HEK293 (cell line): ENCODE measurements at regions not wholly inside any gene's neighbourhood (a gene's known extent, or its start where the extent isn't known, plus 50 kb on each side); places are given as distances from the start of the nearest gene placed in this dataset.

Experiments
- CTCF ChIA-PET: fragments of 350-600 bp; formaldehyde crosslinking; extraction: SDS; loops from one replicate; lab custom pipeline; 2021; ENCODE audit warnings: antibody characterized with exemption; lab: Yijun Ruan, JAX
- POLR2A ChIA-PET: fragments of 300-600 bp; formaldehyde crosslinking; extraction: SDS; loops from one replicate; lab custom pipeline; 2020; ENCODE audit warnings: antibody characterized with exemption, inconsistent platforms; lab: Yijun Ruan, JAX
- H3K27ac ChIP-seq: fragments of 200-500 bp; sonication (Bioruptor generic); 2 replicates; pipeline ENCODE4 v1.5.1; 2014; ENCODE audit warnings: low read depth, low read length, control low read depth, inconsistent platforms; ENCODE audit errors: extremely low read depth
- H3K36me3 ChIP-seq, 2 experiments: fragments of 200-500 bp in 1 of 2; sonication (Bioruptor generic) in 1 of 2; 1 replicate in 1 of 2; 2 replicates in 1 of 2; pipeline ENCODE4 v1.5.1; 2014 to 2017; ENCODE audit warnings: inconsistent platforms in 2 of 2, low read length in 2 of 2; ENCODE audit not compliant: control insufficient read depth in 2 of 2, insufficient read depth in 1 of 2
- H3K4me1 ChIP-seq: fragments of 200-500 bp; sonication (Bioruptor generic); 2 replicates; pipeline ENCODE4 v1.5.1; 2014; ENCODE audit warnings: mild to moderate bottlenecking, low read length, inconsistent platforms; ENCODE audit not compliant: control insufficient read depth, insufficient read depth
- H3K4me3 ChIP-seq: 2 replicates; pipeline ENCODE4 v1.5.1; 2011; ENCODE audit warnings: low read depth, mild to moderate bottlenecking, control low read depth, low read length, moderate library complexity
- H3K9me3 ChIP-seq: fragments of 200-500 bp; sonication (Bioruptor generic); 2 replicates; pipeline ENCODE4 v1.5.1; 2014; ENCODE audit warnings: low read depth, low read length, inconsistent platforms; ENCODE audit not compliant: control insufficient read depth, insufficient read depth
- BCL11A ChIP-seq: fragments of 450-650 bp; formaldehyde crosslinking; IDR thresholded peaks from 2 replicates; pipeline ENCODE4 v1.5.1; 2016; ENCODE audit warnings: low read depth, missing biosample characterization, missing genetic modification characterization
- GFI1B ChIP-seq: fragments of 450-650 bp; formaldehyde crosslinking; IDR thresholded peaks from 2 replicates; pipeline ENCODE4 v1.5.1; 2016; ENCODE audit warnings: missing biosample characterization, missing genetic modification characterization
- KLF1 ChIP-seq: fragments of 450-650 bp; formaldehyde crosslinking; IDR thresholded peaks from 2 replicates; pipeline ENCODE4 v1.5.1; 2016; ENCODE audit warnings: missing biosample characterization, missing genetic modification characterization
- MYNN ChIP-seq: fragments of 450-650 bp; formaldehyde crosslinking; IDR thresholded peaks from 2 replicates; pipeline ENCODE4 v1.5.1; 2016; ENCODE audit warnings: missing biosample characterization, missing genetic modification characterization, borderline replicate concordance
- ZEB2 ChIP-seq: fragments of 450-650 bp; formaldehyde crosslinking; IDR thresholded peaks from 2 replicates; pipeline ENCODE4 v1.5.1; 2016; ENCODE audit warnings: missing biosample characterization, missing genetic modification characterization
- ZNF114 ChIP-seq: fragments of 450-650 bp; formaldehyde crosslinking; IDR thresholded peaks from 2 replicates; pipeline ENCODE4 v1.5.0; 2017; ENCODE audit warnings: missing biosample characterization, missing genetic modification characterization
- ZNF133 ChIP-seq: fragments of 450-650 bp; formaldehyde crosslinking; IDR thresholded peaks from 2 replicates; pipeline ENCODE4 v1.5.1; 2016; ENCODE audit warnings: missing biosample characterization, missing genetic modification characterization
- ZNF169 ChIP-seq: fragments of 450-650 bp; formaldehyde crosslinking; IDR thresholded peaks from 2 replicates; pipeline ENCODE4 v1.5.1; 2016; ENCODE audit warnings: missing biosample characterization, missing genetic modification characterization
- ZNF184 ChIP-seq: fragments of 450-650 bp; IDR thresholded peaks from 2 replicates; pipeline ENCODE4 v1.5.1; 2018; ENCODE audit warnings: missing biosample characterization, mild to moderate bottlenecking, missing genetic modification characterization
- ZNF211 ChIP-seq: fragments of 450-650 bp; formaldehyde crosslinking; IDR thresholded peaks from 2 replicates; pipeline ENCODE4 v1.5.1; 2016; ENCODE audit warnings: low read depth, missing biosample characterization, missing genetic modification characterization
- ZNF23 ChIP-seq: fragments of 450-650 bp; formaldehyde crosslinking; IDR thresholded peaks from 2 replicates; pipeline ENCODE4 v1.5.1; 2016; ENCODE audit warnings: missing biosample characterization, missing genetic modification characterization, borderline replicate concordance
- ZNF239 ChIP-seq: fragments of 450-650 bp; formaldehyde crosslinking; IDR thresholded peaks from 2 replicates; pipeline ENCODE4 v1.5.1; 2016; ENCODE audit warnings: missing biosample characterization, missing genetic modification characterization
- ZNF292 ChIP-seq: fragments of 450-650 bp; formaldehyde crosslinking; IDR thresholded peaks from 2 replicates; pipeline ENCODE4 v1.5.1; 2016; ENCODE audit warnings: low read depth, missing biosample characterization, missing genetic modification characterization, borderline replicate concordance
- ZNF433 ChIP-seq: fragments of 450-650 bp; formaldehyde crosslinking; IDR thresholded peaks from 2 replicates; pipeline ENCODE4 v1.5.1; 2016; ENCODE audit warnings: missing biosample characterization, missing genetic modification characterization, low read depth
- ZNF501 ChIP-seq: fragments of 450-650 bp; formaldehyde crosslinking; IDR thresholded peaks from 2 replicates; pipeline ENCODE4 v1.5.1; 2016; ENCODE audit warnings: missing biosample characterization, missing genetic modification characterization
- ZNF571 ChIP-seq: fragments of 450-650 bp; formaldehyde crosslinking; IDR thresholded peaks from 2 replicates; pipeline ENCODE4 v1.5.0; 2017; ENCODE audit warnings: missing biosample characterization, missing genetic modification characterization
- ZNF624 ChIP-seq: fragments of 450-650 bp; formaldehyde crosslinking; IDR thresholded peaks from 2 replicates; pipeline ENCODE4 v1.5.1; 2017; ENCODE audit warnings: missing biosample characterization, missing genetic modification characterization
- ZNF664 ChIP-seq: fragments of 450-650 bp; formaldehyde crosslinking; IDR thresholded peaks from 2 replicates; pipeline ENCODE4 v1.5.1; 2016; ENCODE audit warnings: missing biosample characterization, missing genetic modification characterization
- ZXDB ChIP-seq: fragments of 450-650 bp; formaldehyde crosslinking; IDR thresholded peaks from 2 replicates; pipeline ENCODE4 v1.5.1; 2016; ENCODE audit warnings: missing biosample characterization, missing genetic modification characterization
- TF ChIP-seq, protein P1 (sequence below): fragments of 450-650 bp; IDR thresholded peaks from 2 replicates; pipeline ENCODE4 v1.5.1; 2018; ENCODE audit warnings: missing biosample characterization, missing genetic modification characterization
- TF ChIP-seq, protein P2 (sequence below): fragments of 450-650 bp; formaldehyde crosslinking; IDR thresholded peaks from 2 replicates; pipeline ENCODE4 v1.5.1; 2017; ENCODE audit warnings: missing biosample characterization, missing genetic modification characterization
- TF ChIP-seq, protein P3 (sequence below): fragments of 450-650 bp; formaldehyde crosslinking; IDR thresholded peaks from 2 replicates; pipeline ENCODE4; 2016; ENCODE audit warnings: missing biosample characterization, missing genetic modification characterization
- TF ChIP-seq, protein P4 (sequence below): fragments of 450-650 bp; formaldehyde crosslinking; IDR thresholded peaks from 2 replicates; pipeline ENCODE4 v1.5.1; 2016; ENCODE audit warnings: missing biosample characterization, missing genetic modification characterization
- TF ChIP-seq, protein P5 (sequence below): fragments of 450-650 bp; formaldehyde crosslinking; IDR thresholded peaks from 2 replicates; pipeline ENCODE4 v1.5.1; 2016; ENCODE audit warnings: missing biosample characterization, missing genetic modification characterization, borderline replicate concordance

DNA sequence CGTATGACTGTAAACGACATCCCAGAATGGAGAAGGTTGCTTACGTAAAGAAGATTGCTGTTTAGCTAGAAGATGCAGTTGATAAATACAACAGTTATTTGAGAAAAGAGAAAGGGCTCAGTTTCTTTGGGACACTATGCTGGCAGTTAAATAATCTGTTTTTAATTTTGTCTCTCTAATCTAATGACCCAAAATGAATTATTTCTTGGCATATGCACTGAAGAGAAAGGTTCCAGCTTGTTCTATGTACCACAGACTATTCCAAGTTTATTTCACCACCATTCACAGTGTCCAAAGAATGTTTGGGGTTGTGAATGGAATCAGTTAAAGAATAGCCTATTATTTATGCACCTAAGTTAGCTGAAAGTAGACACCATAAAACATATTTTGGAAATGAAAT, 449.9 kb downstream of the RNF144B start:
- Histone ChIP-seq H3K4me3 (no peak overlapping the region), H3K27ac (no peak overlapping the region), H3K36me3 (no peaks in the 10 kb centered on the region), H3K9me3 (no peaks in the 10 kb centered on the region), H3K4me1 (no peaks in the 10 kb centered on the region)
- CTCF ChIA-PET: interaction anchor here (0.6 to 0.9 kb wide), 2 partner anchors 15 to 188 kb away, joined by 3 to 4 read pairs; no protein-coding TSS in a partner anchor
- POLR2A ChIA-PET: no interaction called here
- TF ChIP-seq, protein P1, sequence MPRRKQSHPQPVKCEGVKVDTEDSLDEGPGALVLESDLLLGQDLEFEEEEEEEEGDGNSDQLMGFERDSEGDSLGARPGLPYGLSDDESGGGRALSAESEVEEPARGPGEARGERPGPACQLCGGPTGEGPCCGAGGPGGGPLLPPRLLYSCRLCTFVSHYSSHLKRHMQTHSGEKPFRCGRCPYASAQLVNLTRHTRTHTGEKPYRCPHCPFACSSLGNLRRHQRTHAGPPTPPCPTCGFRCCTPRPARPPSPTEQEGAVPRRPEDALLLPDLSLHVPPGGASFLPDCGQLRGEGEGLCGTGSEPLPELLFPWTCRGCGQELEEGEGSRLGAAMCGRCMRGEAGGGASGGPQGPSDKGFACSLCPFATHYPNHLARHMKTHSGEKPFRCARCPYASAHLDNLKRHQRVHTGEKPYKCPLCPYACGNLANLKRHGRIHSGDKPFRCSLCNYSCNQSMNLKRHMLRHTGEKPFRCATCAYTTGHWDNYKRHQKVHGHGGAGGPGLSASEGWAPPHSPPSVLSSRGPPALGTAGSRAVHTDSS (tag by site-specific recombination): no peak
- TF ChIP-seq ZNF292 (no peak), ZEB2 (no peak), ZNF23 (tag by site-specific recombination) (no peak), ZNF114 (tag by site-specific recombination) (no peak), BCL11A (tag by site-specific recombination) (no peak), ZNF184 (no peak), ZNF501 (tag by site-specific recombination) (no peak)
- TF ChIP-seq, protein P2, sequence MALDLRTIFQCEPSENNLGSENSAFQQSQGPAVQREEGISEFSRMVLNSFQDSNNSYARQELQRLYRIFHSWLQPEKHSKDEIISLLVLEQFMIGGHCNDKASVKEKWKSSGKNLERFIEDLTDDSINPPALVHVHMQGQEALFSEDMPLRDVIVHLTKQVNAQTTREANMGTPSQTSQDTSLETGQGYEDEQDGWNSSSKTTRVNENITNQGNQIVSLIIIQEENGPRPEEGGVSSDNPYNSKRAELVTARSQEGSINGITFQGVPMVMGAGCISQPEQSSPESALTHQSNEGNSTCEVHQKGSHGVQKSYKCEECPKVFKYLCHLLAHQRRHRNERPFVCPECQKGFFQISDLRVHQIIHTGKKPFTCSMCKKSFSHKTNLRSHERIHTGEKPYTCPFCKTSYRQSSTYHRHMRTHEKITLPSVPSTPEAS (tag by site-specific recombination): no peak

DNA sequence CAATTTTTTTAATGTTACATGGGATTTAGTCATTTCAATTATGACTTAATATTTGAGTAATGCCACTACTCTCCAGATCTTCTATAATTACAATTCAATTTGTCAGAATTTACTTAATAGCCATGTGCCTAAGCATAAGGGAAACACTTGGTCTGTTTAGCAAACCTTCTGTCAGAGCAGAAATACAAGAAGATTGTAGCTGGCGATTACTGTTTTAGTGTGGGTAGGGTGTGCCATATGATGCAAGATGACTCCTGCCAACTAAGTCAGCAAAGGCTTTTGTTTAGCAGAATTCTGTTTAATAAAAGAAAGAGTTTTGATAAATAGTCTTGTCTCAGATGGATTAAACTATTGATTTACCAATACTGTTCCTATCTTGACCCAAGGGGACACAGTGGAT, 455.4 kb downstream of the RNF144B start:
- H3K9me3 ChIP-seq: no peaks in the 10 kb centered on the region
- H3K4me3 ChIP-seq: no peak overlapping the region
- ChIA-PET CTCF (interaction anchor here (0.6 kb wide), 2 partner anchors 13 to 966 kb away, joined by 3 read pairs; no protein-coding TSS in a partner anchor), POLR2A (no interaction called here)
- H3K4me1 ChIP-seq: no peaks in the 10 kb centered on the region
- H3K36me3 ChIP-seq: no peaks in the 10 kb centered on the region
- TF ChIP-seq ZNF501 (tag by site-specific recombination): no peak
- no peak for TF ChIP-seq KLF1 (tag by site-specific recombination)
- TF ChIP-seq, protein P3, sequence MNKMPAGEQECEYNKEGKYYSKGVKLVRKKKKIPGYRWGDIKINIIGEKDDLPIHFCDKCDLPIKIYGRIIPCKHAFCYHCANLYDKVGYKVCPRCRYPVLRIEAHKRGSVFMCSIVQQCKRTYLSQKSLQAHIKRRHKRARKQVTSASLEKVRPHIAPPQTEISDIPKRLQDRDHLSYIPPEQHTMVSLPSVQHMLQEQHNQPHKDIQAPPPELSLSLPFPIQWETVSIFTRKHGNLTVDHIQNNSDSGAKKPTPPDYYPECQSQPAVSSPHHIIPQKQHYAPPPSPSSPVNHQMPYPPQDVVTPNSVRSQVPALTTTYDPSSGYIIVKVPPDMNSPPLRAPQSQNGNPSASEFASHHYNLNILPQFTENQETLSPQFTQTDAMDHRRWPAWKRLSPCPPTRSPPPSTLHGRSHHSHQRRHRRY (tag by site-specific recombination): no peak
- TF ChIP-seq ZNF239 (tag by site-specific recombination): no peak
- no peak for TF ChIP-seq ZNF624 (tag by site-specific recombination)
- no peak for TF ChIP-seq ZNF664 (tag by site-specific recombination)
- TF ChIP-seq, protein P4, sequence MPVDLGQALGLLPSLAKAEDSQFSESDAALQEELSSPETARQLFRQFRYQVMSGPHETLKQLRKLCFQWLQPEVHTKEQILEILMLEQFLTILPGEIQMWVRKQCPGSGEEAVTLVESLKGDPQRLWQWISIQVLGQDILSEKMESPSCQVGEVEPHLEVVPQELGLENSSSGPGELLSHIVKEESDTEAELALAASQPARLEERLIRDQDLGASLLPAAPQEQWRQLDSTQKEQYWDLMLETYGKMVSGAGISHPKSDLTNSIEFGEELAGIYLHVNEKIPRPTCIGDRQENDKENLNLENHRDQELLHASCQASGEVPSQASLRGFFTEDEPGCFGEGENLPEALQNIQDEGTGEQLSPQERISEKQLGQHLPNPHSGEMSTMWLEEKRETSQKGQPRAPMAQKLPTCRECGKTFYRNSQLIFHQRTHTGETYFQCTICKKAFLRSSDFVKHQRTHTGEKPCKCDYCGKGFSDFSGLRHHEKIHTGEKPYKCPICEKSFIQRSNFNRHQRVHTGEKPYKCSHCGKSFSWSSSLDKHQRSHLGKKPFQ: no peak
- TF ChIP-seq ZNF211: no peak
- no peak for TF ChIP-seq ZNF571 (tag by site-specific recombination)
- no peak for TF ChIP-seq ZNF133
- no peak for TF ChIP-seq ZNF433 (tag by site-specific recombination)
- no peak for TF ChIP-seq GFI1B
- no peak for TF ChIP-seq ZXDB (tag by site-specific recombination)
- TF ChIP-seq ZNF169 (tag by site-specific recombination): no peak
- TF ChIP-seq MYNN (tag by site-specific recombination): no peak
- TF ChIP-seq, protein P5, sequence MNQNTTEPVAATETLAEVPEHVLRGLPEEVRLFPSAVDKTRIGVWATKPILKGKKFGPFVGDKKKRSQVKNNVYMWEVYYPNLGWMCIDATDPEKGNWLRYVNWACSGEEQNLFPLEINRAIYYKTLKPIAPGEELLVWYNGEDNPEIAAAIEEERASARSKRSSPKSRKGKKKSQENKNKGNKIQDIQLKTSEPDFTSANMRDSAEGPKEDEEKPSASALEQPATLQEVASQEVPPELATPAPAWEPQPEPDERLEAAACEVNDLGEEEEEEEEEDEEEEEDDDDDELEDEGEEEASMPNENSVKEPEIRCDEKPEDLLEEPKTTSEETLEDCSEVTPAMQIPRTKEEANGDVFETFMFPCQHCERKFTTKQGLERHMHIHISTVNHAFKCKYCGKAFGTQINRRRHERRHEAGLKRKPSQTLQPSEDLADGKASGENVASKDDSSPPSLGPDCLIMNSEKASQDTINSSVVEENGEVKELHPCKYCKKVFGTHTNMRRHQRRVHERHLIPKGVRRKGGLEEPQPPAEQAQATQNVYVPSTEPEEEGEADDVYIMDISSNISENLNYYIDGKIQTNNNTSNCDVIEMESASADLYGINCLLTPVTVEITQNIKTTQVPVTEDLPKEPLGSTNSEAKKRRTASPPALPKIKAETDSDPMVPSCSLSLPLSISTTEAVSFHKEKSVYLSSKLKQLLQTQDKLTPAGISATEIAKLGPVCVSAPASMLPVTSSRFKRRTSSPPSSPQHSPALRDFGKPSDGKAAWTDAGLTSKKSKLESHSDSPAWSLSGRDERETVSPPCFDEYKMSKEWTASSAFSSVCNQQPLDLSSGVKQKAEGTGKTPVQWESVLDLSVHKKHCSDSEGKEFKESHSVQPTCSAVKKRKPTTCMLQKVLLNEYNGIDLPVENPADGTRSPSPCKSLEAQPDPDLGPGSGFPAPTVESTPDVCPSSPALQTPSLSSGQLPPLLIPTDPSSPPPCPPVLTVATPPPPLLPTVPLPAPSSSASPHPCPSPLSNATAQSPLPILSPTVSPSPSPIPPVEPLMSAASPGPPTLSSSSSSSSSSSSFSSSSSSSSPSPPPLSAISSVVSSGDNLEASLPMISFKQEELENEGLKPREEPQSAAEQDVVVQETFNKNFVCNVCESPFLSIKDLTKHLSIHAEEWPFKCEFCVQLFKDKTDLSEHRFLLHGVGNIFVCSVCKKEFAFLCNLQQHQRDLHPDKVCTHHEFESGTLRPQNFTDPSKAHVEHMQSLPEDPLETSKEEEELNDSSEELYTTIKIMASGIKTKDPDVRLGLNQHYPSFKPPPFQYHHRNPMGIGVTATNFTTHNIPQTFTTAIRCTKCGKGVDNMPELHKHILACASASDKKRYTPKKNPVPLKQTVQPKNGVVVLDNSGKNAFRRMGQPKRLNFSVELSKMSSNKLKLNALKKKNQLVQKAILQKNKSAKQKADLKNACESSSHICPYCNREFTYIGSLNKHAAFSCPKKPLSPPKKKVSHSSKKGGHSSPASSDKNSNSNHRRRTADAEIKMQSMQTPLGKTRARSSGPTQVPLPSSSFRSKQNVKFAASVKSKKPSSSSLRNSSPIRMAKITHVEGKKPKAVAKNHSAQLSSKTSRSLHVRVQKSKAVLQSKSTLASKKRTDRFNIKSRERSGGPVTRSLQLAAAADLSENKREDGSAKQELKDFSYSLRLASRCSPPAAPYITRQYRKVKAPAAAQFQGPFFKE (tag by site-specific recombination): no peak
- no peak overlapping the region for H3K27ac ChIP-seq
